ENCODE measurements at regions not wholly inside any gene's neighbourhood (a gene's known extent, or its start where the extent isn't known, plus 50 kb on each side); places are given as distances from the start of the nearest gene placed in this dataset.
"Not testable (repeated sequence)": the region's sequence is repeated elsewhere in the genome, so short reads cannot be mapped to it uniquely, and the experiment has no call there.

GRCh38 chr21:33149181-33149580, 79.2 kb downstream of the OLIG1 start:
- no peak for TF ChIP-seq CTCF (IDR thresholded peaks at IDR 0.05; ENCODE audit: unreplicated experiment)
- DNase-seq (ENCODE audit: low spot score in 2 of 2, unreplicated experiment in 2 of 2): no peak
- no peak overlapping the region for H3K4me3 Mint-ChIP-seq
- no peak overlapping the region for H3K27ac Mint-ChIP-seq
- no peaks in the 10 kb centered on the region for H3K36me3 Mint-ChIP-seq
- no peaks in the 10 kb centered on the region for H3K4me1 Mint-ChIP-seq
- H3K27me3 Mint-ChIP-seq (ENCODE audit: low read depth): peaks cover 70% of the 10 kb centered on the region
- H3K9me3 Mint-ChIP-seq: no peaks in the 10 kb centered on the region

- H3K27me3 Mint-ChIP-seq (ENCODE audit: low read depth): peaks cover 60% of the 10 kb centered on the region
- H3K27ac Mint-ChIP-seq; DNase-seq (ENCODE audit: low spot score in 2 of 2, unreplicated experiment in 2 of 2); H3K4me1 Mint-ChIP-seq; H3K36me3 Mint-ChIP-seq; H3K9me3 Mint-ChIP-seq; H3K4me3 Mint-ChIP-seq: not testable (repeated sequence)
Observed at GRCh38 chr21:33150968-33151367, 78.8 kb upstream of the IFNAR2 start.

- no peak overlapping the region for H3K4me3 Mint-ChIP-seq
- no peak for DNase-seq (ENCODE audit: low spot score in 2 of 2, unreplicated experiment in 2 of 2)
- no peaks in the 10 kb centered on the region for H3K9me3 Mint-ChIP-seq
- no peaks in the 10 kb centered on the region for H3K4me1 Mint-ChIP-seq
- no peak for TF ChIP-seq CTCF (IDR thresholded peaks at IDR 0.05; ENCODE audit: unreplicated experiment)
- no peak overlapping the region for H3K27ac Mint-ChIP-seq
- peaks cover 54% of the 10 kb centered on the region for H3K27me3 Mint-ChIP-seq (ENCODE audit: low read depth)
- H3K36me3 Mint-ChIP-seq: no peaks in the 10 kb centered on the region
Observed at GRCh38 chr21:33151941-33152731, 77.6 kb upstream of the IFNAR2 start.

GRCh38 chr21:33152732-33153130, 77.0 kb upstream of the IFNAR2 start:
- Mint-ChIP-seq H3K4me1 (no peaks in the 10 kb centered on the region), H3K4me3 (no peak overlapping the region), H3K27me3 (ENCODE audit: low read depth) (peaks cover 53% of the 10 kb centered on the region), H3K9me3 (no peaks in the 10 kb centered on the region), H3K36me3 (no peaks in the 10 kb centered on the region), H3K27ac (no peak overlapping the region)
- no peak for TF ChIP-seq CTCF (IDR thresholded peaks at IDR 0.05; ENCODE audit: unreplicated experiment)
- no peak for DNase-seq (ENCODE audit: low spot score in 2 of 2, unreplicated experiment in 2 of 2)

GRCh38 chr21:33155005-33155404, 74.7 kb upstream of the IFNAR2 start:
- no peak overlapping the region for H3K4me3 Mint-ChIP-seq
- no peaks in the 10 kb centered on the region for H3K4me1 Mint-ChIP-seq
- no peak overlapping the region for H3K27ac Mint-ChIP-seq
- H3K9me3 Mint-ChIP-seq: no peaks in the 10 kb centered on the region
- no peak for DNase-seq (ENCODE audit: low spot score in 2 of 2, unreplicated experiment in 2 of 2)
- H3K27me3 Mint-ChIP-seq (ENCODE audit: low read depth): peaks cover 52% of the 10 kb centered on the region
- no peak for TF ChIP-seq CTCF (IDR thresholded peaks at IDR 0.05; ENCODE audit: unreplicated experiment)
- no peaks in the 10 kb centered on the region for H3K36me3 Mint-ChIP-seq

- Mint-ChIP-seq H3K27me3 (ENCODE audit: low read depth) (peaks cover 54% of the 10 kb centered on the region), H3K36me3 (no peaks in the 10 kb centered on the region), H3K9me3 (no peaks in the 10 kb centered on the region), H3K27ac (no peak overlapping the region), H3K4me1 (no peaks in the 10 kb centered on the region), H3K4me3 (no peak overlapping the region)
- no peak for DNase-seq (ENCODE audit: low spot score in 2 of 2, unreplicated experiment in 2 of 2)
- no peak for TF ChIP-seq CTCF (IDR thresholded peaks at IDR 0.05; ENCODE audit: unreplicated experiment)
Observed at GRCh38 chr21:33155422-33155821, 74.3 kb upstream of the IFNAR2 start.
